HepG2 (cell line): ENCODE measurements at regions not wholly inside any gene's neighbourhood (a gene's known extent, or its start where the extent isn't known, plus 50 kb on each side); places are given as distances from the start of the nearest gene placed in this dataset.

Experiments
- ATAC-seq: fragments of 200-7000 bp; cut with Tn5 transposase; 3 replicates; pipeline ENCODE4 v1.9.1; 2020; ENCODE audit warnings: mild to moderate bottlenecking, moderate library complexity
- BruUV-seq: library from RNA; stranded (reverse); fragments of 400-500 nt; replicated peaks from 2 replicates; lab custom pipeline; 2021; lab: Mats Ljungman, UMichigan
- CTCF ChIA-PET: fragments of 300-600 bp; formaldehyde crosslinking; extraction: SDS; loops from one replicate; lab custom pipeline; 2021; ENCODE audit warnings: low total read pairs, inconsistent platforms, low intra/inter-chr PET ratio; lab: Yijun Ruan, JAX
- POLR2A ChIA-PET: fragments of 350-600 bp; sonication (Branson Sonifier 250); formaldehyde crosslinking; loops from one replicate; lab custom pipeline; 2020; ENCODE audit warnings: antibody characterized with exemption, inconsistent platforms; lab: Yijun Ruan, JAX
- DNase-seq: peaks from one replicate; pipeline ENCODE4 v3.0.0-alpha.2; 2015; ENCODE audit warnings: low spot score
- FAIRE-seq: peaks from 3 replicates; lab custom pipeline; 2011; peaks lifted over from hg19 to GRCh38; lab: Jason Lieb, UNC
- H2AFZ ChIP-seq: one replicate; pipeline ENCODE4 v1.6.1; 2011; ENCODE audit warnings: low read length, inconsistent platforms
- H3K27ac ChIP-seq: fragments of 300-600 bp; 3 replicates; pipeline ENCODE4 v1.8.0; 2011; ENCODE audit warnings: mixed run types, mild to moderate bottlenecking, mixed read lengths, low read length, inconsistent platforms; ENCODE audit not compliant: insufficient read depth; ENCODE audit errors: extremely low read length
- H3K27me3 ChIP-seq, 2 experiments: fragments of 200-600 bp in 1 of 2; 2 replicates in 1 of 2; 3 replicates in 1 of 2; pipeline versions ENCODE4 v1.6.0 to v1.8.0; 2011; ENCODE audit warnings: low read length in 2 of 2, mild to moderate bottlenecking in 2 of 2, moderate library complexity in 2 of 2, inconsistent platforms in 1 of 2; ENCODE audit not compliant: insufficient read depth in 2 of 2, control insufficient read depth in 1 of 2
- H3K36me3 ChIP-seq, 2 experiments: fragments of 200-600 bp in 1 of 2; replicated peaks in 1 of 2; 2 replicates in 1 of 2; 3 replicates in 1 of 2; pipeline versions ENCODE4 v1.5.1 to v1.8.0; 2011; ENCODE audit warnings: low read length in 2 of 2, inconsistent platforms in 1 of 2; ENCODE audit not compliant: insufficient read depth in 2 of 2, control insufficient read depth in 1 of 2
- H3K4me1 ChIP-seq: 2 replicates; pipeline ENCODE4 v1.5.1; 2012; ENCODE audit warnings: low read length, inconsistent platforms; ENCODE audit not compliant: insufficient read depth
- H3K4me2 ChIP-seq: 2 replicates; pipeline ENCODE4 v1.6.0; 2011; ENCODE audit warnings: low read depth, low read length, inconsistent platforms
- H3K4me3 ChIP-seq, 3 experiments: fragments of 200-600 bp in 1 of 3; sonication (generic), shearing (Covaris generic) in 1 of 3; replicated peaks in 1 of 3; 2 replicates each; pipeline ENCODE4 v1.5.1; 2011 to 2016; ENCODE audit warnings: low read length in 3 of 3, inconsistent platforms in 2 of 3, low read depth in 2 of 3, mild to moderate bottlenecking in 2 of 3, control low read depth in 1 of 3, mixed read lengths in 1 of 3; ENCODE audit not compliant: insufficient read depth in 1 of 3
- H3K79me2 ChIP-seq: one replicate; pipeline ENCODE4 v1.6.1; 2011; ENCODE audit warnings: low read length, inconsistent platforms; ENCODE audit not compliant: insufficient read depth
- H3K9ac ChIP-seq: 2 replicates; pipeline ENCODE4 v1.6.0; 2011; ENCODE audit warnings: mild to moderate bottlenecking, low read depth, low read length, inconsistent platforms; ENCODE audit not compliant: insufficient read depth
- H3K9me3 ChIP-seq: 2 replicates; pipeline ENCODE4 v1.5.1; 2012; ENCODE audit warnings: mild to moderate bottlenecking, low read length
- H4K20me1 ChIP-seq: 2 replicates; pipeline ENCODE4 v1.6.0; 2011; ENCODE audit warnings: inconsistent platforms, mild to moderate bottlenecking, low read length, moderate library complexity; ENCODE audit not compliant: insufficient read depth
- MTF1 ChIP-seq: sonication (generic); formaldehyde crosslinking; IDR thresholded peaks from 2 replicates; pipeline ENCODE4 v1.5.0; 2020; ENCODE audit warnings: missing genetic modification reagents
- NCOA1 ChIP-seq: sonication (generic); formaldehyde crosslinking; IDR thresholded peaks from 2 replicates; pipeline ENCODE4 v1.9.0; 2021; ENCODE audit warnings: missing genetic modification reagents
- ONECUT2 ChIP-seq: sonication (generic); formaldehyde crosslinking; IDR thresholded peaks from 2 replicates; pipeline ENCODE4 v1.4.0; 2020; ENCODE audit warnings: missing genetic modification reagents
- ZNF335 ChIP-seq: sonication (generic); formaldehyde crosslinking; IDR thresholded peaks from 2 replicates; pipeline ENCODE4 v1.4.0; 2020; ENCODE audit warnings: missing genetic modification reagents
- ZNF367 ChIP-seq: sonication (generic); formaldehyde crosslinking; IDR thresholded peaks from 2 replicates; pipeline ENCODE4 v1.4.0; 2020; ENCODE audit warnings: missing genetic modification reagents, borderline replicate concordance
- ZSCAN9 ChIP-seq: IDR thresholded peaks from 2 replicates; pipeline ENCODE4 v1.6.1; 2016; ENCODE audit warnings: borderline replicate concordance
- WGBS: methylation state at CpG from one replicate; pipeline ENCODE4 v1.1.6; 2017; ENCODE audit warnings: low lambda C conversion rate; 5-methylcytosine and 5-hydroxymethylcytosine counted together
- in situ Hi-C: cut with HindIII; loops from 2 replicates; pipeline ENCODE4 v1.10.0; 2017; ENCODE audit warnings: low pct_unique_long_range_greater_than_20kb; ENCODE audit not compliant: extremely low pct_ligation_motif_present
- intact Hi-C: fragments of 100-400 bp; cut with micrococcal nuclease; formaldehyde crosslinking; loops from one replicate; pipeline ENCODE4 v1.10.0; 2022; ENCODE audit not compliant: unreplicated experiment
- TF ChIP-seq, protein P1 (sequence below): IDR thresholded peaks from 2 replicates; pipeline ENCODE4 v1.6.1; 2012; ENCODE audit warnings: low read length, improper control_type of control experiment
- TF ChIP-seq, protein P2 (sequence below): sonication (generic); IDR thresholded peaks from 2 replicates; pipeline ENCODE4 v1.6.1; 2016; ENCODE audit warnings: low read depth, borderline replicate concordance
- TF ChIP-seq, protein P3 (sequence below): sonication (generic); formaldehyde crosslinking; IDR thresholded peaks from 2 replicates; pipeline ENCODE4 v1.5.1; 2020; ENCODE audit warnings: mild to moderate bottlenecking, missing genetic modification reagents, borderline replicate concordance
- TF ChIP-seq, protein P4 (sequence below): sonication (generic); formaldehyde crosslinking; IDR thresholded peaks from 2 replicates; pipeline ENCODE4 v1.4.0; 2020; ENCODE audit warnings: missing genetic modification reagents, low read depth, mild to moderate bottlenecking, borderline replicate concordance
- TF ChIP-seq, protein P5 (sequence below): sonication (generic); formaldehyde crosslinking; IDR thresholded peaks from 2 replicates; pipeline ENCODE4 v1.4.0; 2020; ENCODE audit warnings: mild to moderate bottlenecking, missing genetic modification reagents
- TF ChIP-seq, protein P6 (sequence below): sonication (generic); formaldehyde crosslinking; IDR thresholded peaks from 2 replicates; pipeline ENCODE4 v1.8.1; 2023; ENCODE audit warnings: mild to moderate bottlenecking, moderate library complexity, missing genetic modification reagents

DNA sequence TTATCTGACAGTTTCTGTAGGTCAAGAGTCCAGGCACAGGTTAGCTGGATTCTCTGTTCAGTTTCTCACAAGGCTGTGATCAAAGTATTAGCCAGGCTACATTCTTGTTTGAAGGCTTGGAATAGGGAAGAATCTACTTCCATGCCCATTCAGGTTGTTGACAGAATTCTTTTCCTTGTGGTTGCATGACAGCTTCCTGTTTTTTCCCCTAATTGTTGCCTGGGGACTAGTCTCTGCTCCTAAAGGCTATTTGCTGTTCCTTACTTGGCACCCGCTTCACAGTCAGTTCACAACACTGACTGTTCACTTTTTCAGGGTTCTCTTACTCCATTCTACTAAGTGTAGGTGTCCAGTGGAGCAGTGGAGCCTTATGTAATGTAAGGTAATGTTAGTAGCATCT is 115.4 kb upstream of the GBE1 start:
- intact Hi-C loops, result no loop called here
- no peak overlapping the region for H3K4me3 ChIP-seq
- H3K9me3 ChIP-seq, result no peaks in the 10 kb centered on the region
- H3K4me2 ChIP-seq, result no peak overlapping the region
- H3K79me2 ChIP-seq, result no peaks in the 10 kb centered on the region
- no peak overlapping the region for H3K27ac ChIP-seq
- ATAC-seq (no peak), FAIRE-seq (no peak), DNase-seq (no peak)
- H2AFZ ChIP-seq, result no peak overlapping the region
- H3K36me3 ChIP-seq, result no peaks in the 10 kb centered on the region
- CTCF ChIA-PET, result no interaction called here
- no peaks in the 10 kb centered on the region for H3K4me1 ChIP-seq
- 32% methylated on average over 1 of the region's 1 CpG for WGBS
- in situ Hi-C loops, result no loop called here
- no TSS peak for BruUV-seq
- no peaks in the 10 kb centered on the region; a peak in 1 of 5 replicates for H3K27me3 ChIP-seq
- H4K20me1 ChIP-seq, result no peaks in the 10 kb centered on the region
- H3K9ac ChIP-seq, result no peak overlapping the region
- POLR2A ChIA-PET, result no interaction called here
- TF ChIP-seq, protein P1, sequence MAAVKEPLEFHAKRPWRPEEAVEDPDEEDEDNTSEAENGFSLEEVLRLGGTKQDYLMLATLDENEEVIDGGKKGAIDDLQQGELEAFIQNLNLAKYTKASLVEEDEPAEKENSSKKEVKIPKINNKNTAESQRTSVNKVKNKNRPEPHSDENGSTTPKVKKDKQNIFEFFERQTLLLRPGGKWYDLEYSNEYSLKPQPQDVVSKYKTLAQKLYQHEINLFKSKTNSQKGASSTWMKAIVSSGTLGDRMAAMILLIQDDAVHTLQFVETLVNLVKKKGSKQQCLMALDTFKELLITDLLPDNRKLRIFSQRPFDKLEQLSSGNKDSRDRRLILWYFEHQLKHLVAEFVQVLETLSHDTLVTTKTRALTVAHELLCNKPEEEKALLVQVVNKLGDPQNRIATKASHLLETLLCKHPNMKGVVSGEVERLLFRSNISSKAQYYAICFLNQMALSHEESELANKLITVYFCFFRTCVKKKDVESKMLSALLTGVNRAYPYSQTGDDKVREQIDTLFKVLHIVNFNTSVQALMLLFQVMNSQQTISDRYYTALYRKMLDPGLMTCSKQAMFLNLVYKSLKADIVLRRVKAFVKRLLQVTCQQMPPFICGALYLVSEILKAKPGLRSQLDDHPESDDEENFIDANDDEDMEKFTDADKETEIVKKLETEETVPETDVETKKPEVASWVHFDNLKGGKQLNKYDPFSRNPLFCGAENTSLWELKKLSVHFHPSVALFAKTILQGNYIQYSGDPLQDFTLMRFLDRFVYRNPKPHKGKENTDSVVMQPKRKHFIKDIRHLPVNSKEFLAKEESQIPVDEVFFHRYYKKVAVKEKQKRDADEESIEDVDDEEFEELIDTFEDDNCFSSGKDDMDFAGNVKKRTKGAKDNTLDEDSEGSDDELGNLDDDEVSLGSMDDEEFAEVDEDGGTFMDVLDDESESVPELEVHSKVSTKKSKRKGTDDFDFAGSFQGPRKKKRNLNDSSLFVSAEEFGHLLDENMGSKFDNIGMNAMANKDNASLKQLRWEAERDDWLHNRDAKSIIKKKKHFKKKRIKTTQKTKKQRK, result no peak
- TF ChIP-seq NCOA1 (CRISPR knock-in tag) (no peak), ZSCAN9 (CRISPR knock-in tag) (no peak), MTF1 (CRISPR knock-in tag) (no peak), ZNF335 (CRISPR knock-in tag) (no peak), ZNF367 (CRISPR knock-in tag) (no peak), ONECUT2 (CRISPR knock-in tag) (no peak)
- TF ChIP-seq, protein P2, sequence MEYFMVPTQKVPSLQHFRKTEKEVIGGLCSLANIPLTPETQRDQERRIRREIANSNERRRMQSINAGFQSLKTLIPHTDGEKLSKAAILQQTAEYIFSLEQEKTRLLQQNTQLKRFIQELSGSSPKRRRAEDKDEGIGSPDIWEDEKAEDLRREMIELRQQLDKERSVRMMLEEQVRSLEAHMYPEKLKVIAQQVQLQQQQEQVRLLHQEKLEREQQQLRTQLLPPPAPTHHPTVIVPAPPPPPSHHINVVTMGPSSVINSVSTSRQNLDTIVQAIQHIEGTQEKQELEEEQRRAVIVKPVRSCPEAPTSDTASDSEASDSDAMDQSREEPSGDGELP, result no peak
- TF ChIP-seq, protein P3, sequence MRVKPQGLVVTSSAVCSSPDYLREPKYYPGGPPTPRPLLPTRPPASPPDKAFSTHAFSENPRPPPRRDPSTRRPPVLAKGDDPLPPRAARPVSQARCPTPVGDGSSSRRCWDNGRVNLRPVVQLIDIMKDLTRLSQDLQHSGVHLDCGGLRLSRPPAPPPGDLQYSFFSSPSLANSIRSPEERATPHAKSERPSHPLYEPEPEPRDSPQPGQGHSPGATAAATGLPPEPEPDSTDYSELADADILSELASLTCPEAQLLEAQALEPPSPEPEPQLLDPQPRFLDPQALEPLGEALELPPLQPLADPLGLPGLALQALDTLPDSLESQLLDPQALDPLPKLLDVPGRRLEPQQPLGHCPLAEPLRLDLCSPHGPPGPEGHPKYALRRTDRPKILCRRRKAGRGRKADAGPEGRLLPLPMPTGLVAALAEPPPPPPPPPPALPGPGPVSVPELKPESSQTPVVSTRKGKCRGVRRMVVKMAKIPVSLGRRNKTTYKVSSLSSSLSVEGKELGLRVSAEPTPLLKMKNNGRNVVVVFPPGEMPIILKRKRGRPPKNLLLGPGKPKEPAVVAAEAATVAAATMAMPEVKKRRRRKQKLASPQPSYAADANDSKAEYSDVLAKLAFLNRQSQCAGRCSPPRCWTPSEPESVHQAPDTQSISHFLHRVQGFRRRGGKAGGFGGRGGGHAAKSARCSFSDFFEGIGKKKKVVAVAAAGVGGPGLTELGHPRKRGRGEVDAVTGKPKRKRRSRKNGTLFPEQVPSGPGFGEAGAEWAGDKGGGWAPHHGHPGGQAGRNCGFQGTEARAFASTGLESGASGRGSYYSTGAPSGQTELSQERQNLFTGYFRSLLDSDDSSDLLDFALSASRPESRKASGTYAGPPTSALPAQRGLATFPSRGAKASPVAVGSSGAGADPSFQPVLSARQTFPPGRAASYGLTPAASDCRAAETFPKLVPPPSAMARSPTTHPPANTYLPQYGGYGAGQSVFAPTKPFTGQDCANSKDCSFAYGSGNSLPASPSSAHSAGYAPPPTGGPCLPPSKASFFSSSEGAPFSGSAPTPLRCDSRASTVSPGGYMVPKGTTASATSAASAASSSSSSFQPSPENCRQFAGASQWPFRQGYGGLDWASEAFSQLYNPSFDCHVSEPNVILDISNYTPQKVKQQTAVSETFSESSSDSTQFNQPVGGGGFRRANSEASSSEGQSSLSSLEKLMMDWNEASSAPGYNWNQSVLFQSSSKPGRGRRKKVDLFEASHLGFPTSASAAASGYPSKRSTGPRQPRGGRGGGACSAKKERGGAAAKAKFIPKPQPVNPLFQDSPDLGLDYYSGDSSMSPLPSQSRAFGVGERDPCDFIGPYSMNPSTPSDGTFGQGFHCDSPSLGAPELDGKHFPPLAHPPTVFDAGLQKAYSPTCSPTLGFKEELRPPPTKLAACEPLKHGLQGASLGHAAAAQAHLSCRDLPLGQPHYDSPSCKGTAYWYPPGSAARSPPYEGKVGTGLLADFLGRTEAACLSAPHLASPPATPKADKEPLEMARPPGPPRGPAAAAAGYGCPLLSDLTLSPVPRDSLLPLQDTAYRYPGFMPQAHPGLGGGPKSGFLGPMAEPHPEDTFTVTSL (CRISPR knock-in tag), result no peak
- TF ChIP-seq, protein P4, sequence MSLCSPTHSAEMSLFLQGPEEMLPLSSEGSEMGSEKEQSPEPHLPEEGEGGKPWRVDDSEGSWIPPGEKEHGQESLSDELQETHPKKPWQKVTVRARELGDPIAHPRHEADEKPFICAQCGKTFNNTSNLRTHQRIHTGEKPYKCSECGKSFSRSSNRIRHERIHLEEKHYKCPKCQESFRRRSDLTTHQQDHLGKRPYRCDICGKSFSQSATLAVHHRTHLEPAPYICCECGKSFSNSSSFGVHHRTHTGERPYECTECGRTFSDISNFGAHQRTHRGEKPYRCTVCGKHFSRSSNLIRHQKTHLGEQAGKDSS (CRISPR knock-in tag), result no peak
- TF ChIP-seq, protein P5, sequence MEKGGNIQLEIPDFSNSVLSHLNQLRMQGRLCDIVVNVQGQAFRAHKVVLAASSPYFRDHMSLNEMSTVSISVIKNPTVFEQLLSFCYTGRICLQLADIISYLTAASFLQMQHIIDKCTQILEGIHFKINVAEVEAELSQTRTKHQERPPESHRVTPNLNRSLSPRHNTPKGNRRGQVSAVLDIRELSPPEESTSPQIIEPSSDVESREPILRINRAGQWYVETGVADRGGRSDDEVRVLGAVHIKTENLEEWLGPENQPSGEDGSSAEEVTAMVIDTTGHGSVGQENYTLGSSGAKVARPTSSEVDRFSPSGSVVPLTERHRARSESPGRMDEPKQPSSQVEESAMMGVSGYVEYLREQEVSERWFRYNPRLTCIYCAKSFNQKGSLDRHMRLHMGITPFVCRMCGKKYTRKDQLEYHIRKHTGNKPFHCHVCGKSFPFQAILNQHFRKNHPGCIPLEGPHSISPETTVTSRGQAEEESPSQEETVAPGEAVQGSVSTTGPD (CRISPR knock-in tag), result no peak
- TF ChIP-seq, protein P6, sequence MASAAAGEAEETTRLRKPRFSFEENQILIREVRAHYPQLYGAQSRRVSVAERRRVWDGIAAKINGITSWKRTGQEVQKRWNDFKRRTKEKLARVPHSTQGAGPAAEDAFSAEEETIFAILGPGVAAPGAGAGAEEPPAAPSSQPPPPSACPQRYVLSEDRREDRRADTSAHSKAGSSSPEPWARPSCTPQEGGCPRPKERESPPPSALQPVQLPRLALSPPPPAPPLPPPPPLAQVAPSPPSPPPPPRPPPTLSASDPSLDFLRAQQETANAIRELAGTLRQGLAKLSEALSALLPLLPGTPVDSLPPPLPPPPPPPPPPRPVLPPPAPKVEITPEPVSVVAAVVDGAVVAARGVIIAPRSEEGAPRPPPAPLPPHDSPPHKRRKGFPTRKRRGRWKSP, result no peak
